Activated CD4-positive, CD25-positive, alpha-beta regulatory T cell treated with anti-CD3 and anti-CD28 coated beads, Interleukin-2, amount 50 U/mL, for 16 hours (primary cell): ENCODE measurements at regions not wholly inside any gene's neighbourhood (a gene's known extent, or its start where the extent isn't known, plus 50 kb on each side); places are given as distances from the start of the nearest gene placed in this dataset.

ENCODE experiments used
- DNase-seq: peaks from one replicate; pipeline ENCODE4 v3.0.0-alpha.2; 2020; ENCODE audit warnings: low read depth, low spot score

GRCh38 chr4:14035076-14035475 is 407.6 kb upstream of the BOD1L1 start:
- no peak for DNase-seq

GRCh38 chr4:14043203-14043602 is 415.7 kb upstream of the BOD1L1 start:
- no peak for DNase-seq

- no peak for DNase-seq
Observed at GRCh38 chr4:14046642-14047041, 419.1 kb upstream of the BOD1L1 start.

- no peak for DNase-seq
Observed at GRCh38 chr4:14047840-14048239, 420.3 kb upstream of the BOD1L1 start.

- no peak for DNase-seq
Observed at GRCh38 chr4:14049946-14050345, 422.4 kb upstream of the BOD1L1 start.

- no peak for DNase-seq
Observed at GRCh38 chr4:14053291-14053690, 425.8 kb upstream of the BOD1L1 start.

- DNase-seq, result no peak
Observed at GRCh38 chr4:14054391-14054790, 426.9 kb upstream of the BOD1L1 start.

- no peak for DNase-seq
Observed at GRCh38 chr4:14059006-14059405, 431.5 kb upstream of the BOD1L1 start.

- no peak for DNase-seq
Observed at GRCh38 chr4:14064984-14065383, 437.5 kb upstream of the BOD1L1 start.

GRCh38 chr4:14065406-14065805 is 437.9 kb upstream of the BOD1L1 start:
- DNase-seq, result no peak

- DNase-seq, result no peak
Observed at GRCh38 chr4:14066979-14067378, 439.5 kb upstream of the BOD1L1 start.

- no peak for DNase-seq
Observed at GRCh38 chr4:14069886-14070285, 442.4 kb upstream of the BOD1L1 start.

GRCh38 chr4:14070289-14070880 is 442.9 kb upstream of the BOD1L1 start:
- no peak for DNase-seq

- DNase-seq, result no peak
Observed at GRCh38 chr4:14072506-14072905, 445.0 kb upstream of the BOD1L1 start.

- no peak for DNase-seq
Observed at GRCh38 chr4:14076776-14077175, 449.3 kb upstream of the BOD1L1 start.

- no peak for DNase-seq
Observed at GRCh38 chr4:14078326-14078725, 450.8 kb upstream of the BOD1L1 start.

GRCh38 chr4:14079601-14080000 is 452.1 kb upstream of the BOD1L1 start:
- no peak for DNase-seq

- DNase-seq, result no peak
Observed at GRCh38 chr4:14083150-14083549, 455.6 kb upstream of the BOD1L1 start.

- DNase-seq, result no peak
Observed at GRCh38 chr4:14084598-14084997, 457.1 kb upstream of the BOD1L1 start.

GRCh38 chr4:14087459-14087858 is 459.9 kb upstream of the BOD1L1 start:
- no peak for DNase-seq

GRCh38 chr4:14087921-14088320 is 460.4 kb upstream of the BOD1L1 start:
- no peak for DNase-seq

- DNase-seq, result no peak
Observed at GRCh38 chr4:14091531-14091930, 464.0 kb upstream of the BOD1L1 start.

- DNase-seq, result no peak
Observed at GRCh38 chr4:14091966-14092365, 464.4 kb upstream of the BOD1L1 start.

GRCh38 chr4:14092741-14093140 is 465.2 kb upstream of the BOD1L1 start:
- no peak for DNase-seq
